Caco-2 (cell line): ENCODE measurements at regions not wholly inside any gene's neighbourhood (a gene's known extent, or its start where the extent isn't known, plus 50 kb on each side); places are given as distances from the start of the nearest gene placed in this dataset.

Experiments used
- BruUV-seq: library from RNA; stranded (reverse); fragments of 400-500 nt; replicated peaks from 2 replicates; lab custom pipeline; 2021; lab: Mats Ljungman, UMichigan
- CTCF ChIA-PET: fragments of 300-600 bp; sonication (Branson Sonifier 250); formaldehyde crosslinking; loops from one replicate; lab custom pipeline; 2022; ENCODE audit warnings: antibody characterized with exemption; lab: Charles Lee
- POLR2A ChIA-PET: fragments of 300-600 bp; sonication (Branson Sonifier 250); formaldehyde crosslinking; loops from one replicate; lab custom pipeline; 2022; ENCODE audit warnings: antibody characterized with exemption; lab: Charles Lee
- DNase-seq, 2 experiments: peaks; one replicate each; pipeline versions ENCODE4 v3.0.0 to v3.0.0-alpha.2; 2020 to 2022
- H3K27me3 ChIP-seq: replicated peaks from 2 replicates; pipeline ENCODE4 v1.6.0; 2011; ENCODE audit warnings: low read length; ENCODE audit not compliant: control insufficient read depth, insufficient read depth
- H3K36me3 ChIP-seq: 2 replicates; pipeline ENCODE4 v1.5.1; 2011; ENCODE audit warnings: low read length; ENCODE audit not compliant: control insufficient read depth, insufficient read depth
- H3K4me1 ChIP-seq: fragments of 250-450 bp; sonication (Bioruptor Pico); 2 replicates; pipeline ENCODE4 v1.5.1; 2020; ENCODE audit warnings: mild to moderate bottlenecking
- H3K4me3 ChIP-seq: 2 replicates; pipeline ENCODE4 v1.5.1; 2011; ENCODE audit warnings: low read depth, mild to moderate bottlenecking, control low read depth, low read length
- H3K9me3 ChIP-seq: fragments of 250-450 bp; sonication (Bioruptor Pico); 2 replicates; pipeline ENCODE4 v1.5.1; 2020; ENCODE audit warnings: mild to moderate bottlenecking, moderate library complexity
- H3K27ac Mint-ChIP-seq: one replicate; pipeline ENCODE4 v1.8.0; 2022; ENCODE audit warnings: mixed read lengths; ENCODE audit not compliant: unreplicated experiment
- H3K27me3 Mint-ChIP-seq: one replicate; pipeline ENCODE4 v1.8.0; 2022; ENCODE audit warnings: mixed read lengths; ENCODE audit not compliant: insufficient read depth, unreplicated experiment
- H3K36me3 Mint-ChIP-seq: one replicate; pipeline ENCODE4 v1.8.0; 2022; ENCODE audit warnings: mild to moderate bottlenecking, mixed read lengths; ENCODE audit not compliant: insufficient read depth, unreplicated experiment
- H3K4me1 Mint-ChIP-seq: one replicate; pipeline ENCODE4 v1.8.0; 2022; ENCODE audit warnings: low read depth, mixed read lengths; ENCODE audit not compliant: unreplicated experiment
- H3K4me3 Mint-ChIP-seq: one replicate; pipeline ENCODE4 v1.8.0; 2022; ENCODE audit warnings: mild to moderate bottlenecking, moderate library complexity, mixed read lengths; ENCODE audit not compliant: unreplicated experiment
- H3K9me3 Mint-ChIP-seq: one replicate; pipeline ENCODE4 v1.8.0; 2022; ENCODE audit warnings: mixed read lengths; ENCODE audit not compliant: unreplicated experiment
- intact Hi-C: fragments of 100-400 bp; cut with micrococcal nuclease; formaldehyde crosslinking; loops from one replicate; pipeline ENCODE4 v1.10.0; 2022; ENCODE audit not compliant: unreplicated experiment
- TF ChIP-seq, protein P1 (sequence below), 2 experiments: fragments of 200-600 bp in 1 of 2; IDR thresholded peaks; 1 replicate in 1 of 2; 2 replicates in 1 of 2; pipeline versions ENCODE4 v1.5.1 to v1.8.0; 2011 to 2022; ENCODE audit warnings: antibody characterized with exemption in 1 of 2, control low read depth in 1 of 2, inconsistent platforms in 1 of 2, low read depth in 1 of 2, low read length in 1 of 2, mild to moderate bottlenecking in 1 of 2, moderate library complexity in 1 of 2; ENCODE audit not compliant: insufficient read depth in 1 of 2, severe bottlenecking in 1 of 2, unreplicated experiment in 1 of 2

- TF ChIP-seq, protein P1, sequence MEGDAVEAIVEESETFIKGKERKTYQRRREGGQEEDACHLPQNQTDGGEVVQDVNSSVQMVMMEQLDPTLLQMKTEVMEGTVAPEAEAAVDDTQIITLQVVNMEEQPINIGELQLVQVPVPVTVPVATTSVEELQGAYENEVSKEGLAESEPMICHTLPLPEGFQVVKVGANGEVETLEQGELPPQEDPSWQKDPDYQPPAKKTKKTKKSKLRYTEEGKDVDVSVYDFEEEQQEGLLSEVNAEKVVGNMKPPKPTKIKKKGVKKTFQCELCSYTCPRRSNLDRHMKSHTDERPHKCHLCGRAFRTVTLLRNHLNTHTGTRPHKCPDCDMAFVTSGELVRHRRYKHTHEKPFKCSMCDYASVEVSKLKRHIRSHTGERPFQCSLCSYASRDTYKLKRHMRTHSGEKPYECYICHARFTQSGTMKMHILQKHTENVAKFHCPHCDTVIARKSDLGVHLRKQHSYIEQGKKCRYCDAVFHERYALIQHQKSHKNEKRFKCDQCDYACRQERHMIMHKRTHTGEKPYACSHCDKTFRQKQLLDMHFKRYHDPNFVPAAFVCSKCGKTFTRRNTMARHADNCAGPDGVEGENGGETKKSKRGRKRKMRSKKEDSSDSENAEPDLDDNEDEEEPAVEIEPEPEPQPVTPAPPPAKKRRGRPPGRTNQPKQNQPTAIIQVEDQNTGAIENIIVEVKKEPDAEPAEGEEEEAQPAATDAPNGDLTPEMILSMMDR (IDR thresholded peaks at IDR 0.05; ENCODE audit: insufficient read depth in 1 of 2, low read depth in 1 of 2, low read length in 1 of 2, severe bottlenecking in 1 of 2, unreplicated experiment in 1 of 2) = no peak
- BruUV-seq = no TSS peak
- Mint-ChIP-seq H3K36me3 (no peaks in the 10 kb centered on the region), H3K4me3 (no peak overlapping the region), H3K9me3 (no peaks in the 10 kb centered on the region), H3K27ac (no peak overlapping the region), H3K4me1 (no peaks in the 10 kb centered on the region), H3K27me3 (peaks cover 6% of the 10 kb centered on the region)
- POLR2A ChIA-PET = no interaction called here
- Histone ChIP-seq H3K36me3 (no peaks in the 10 kb centered on the region), H3K9me3 (no peaks in the 10 kb centered on the region), H3K27me3 (no peaks in the 10 kb centered on the region), H3K4me1 (no peaks in the 10 kb centered on the region), H3K4me3 (no peak overlapping the region)
- CTCF ChIA-PET = no interaction called here
- DNase-seq = no peak
- intact Hi-C loops = no loop called here
These were observed 55.4 kb upstream of the PRSS1 start for GRCh38 chr7:142693911-142694310.

DNA sequence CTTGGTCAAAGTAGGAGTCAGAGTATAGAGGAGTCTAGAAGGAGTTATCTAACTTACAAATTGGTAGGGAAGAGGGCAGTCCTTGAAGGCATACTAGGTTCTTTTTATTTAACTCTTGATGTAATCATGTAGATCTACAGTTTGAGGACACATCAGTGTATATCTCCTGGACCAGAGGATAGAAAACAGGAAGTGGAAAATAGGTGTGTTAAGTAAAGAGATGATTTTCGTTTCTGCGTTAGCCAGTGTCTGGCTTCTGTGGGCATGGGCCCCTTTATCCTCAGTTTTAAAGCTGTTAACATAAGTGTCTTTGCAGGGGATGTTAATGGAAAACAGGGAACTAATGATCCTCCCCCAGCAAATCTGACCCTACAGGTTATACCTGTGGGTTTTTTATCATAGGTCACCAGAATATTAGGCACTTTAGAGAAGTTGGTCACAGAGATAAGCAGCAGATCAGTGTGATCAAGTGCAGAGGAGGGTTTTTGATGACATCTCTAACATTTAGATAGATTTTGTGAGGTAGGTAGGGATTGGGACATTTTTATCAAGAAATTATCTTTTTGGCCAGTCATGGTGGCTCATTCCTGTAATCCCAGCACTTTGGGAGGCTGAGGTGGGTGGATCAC, 58.6 kb upstream of the PRSS1 start:
- Histone ChIP-seq H3K9me3 (no peaks in the 10 kb centered on the region), H3K4me3 (no peak overlapping the region), H3K4me1 (no peaks in the 10 kb centered on the region), H3K36me3 (no peaks in the 10 kb centered on the region), H3K27me3 (no peaks in the 10 kb centered on the region)
- Mint-ChIP-seq H3K36me3 (no peaks in the 10 kb centered on the region), H3K4me3 (no peak overlapping the region), H3K4me1 (no peaks in the 10 kb centered on the region), H3K27me3 (peaks cover 7% of the 10 kb centered on the region), H3K9me3 (no peaks in the 10 kb centered on the region), H3K27ac (no peak overlapping the region)
- CTCF ChIA-PET = interaction anchor here (1.6 kb wide), 1 partner anchor 92 kb away, joined by 9 read pairs; no protein-coding TSS in a partner anchor
- intact Hi-C loops = no loop called here
- POLR2A ChIA-PET = no interaction called here
- BruUV-seq = no TSS peak
- DNase-seq = no peak
- TF ChIP-seq, protein P1 (IDR thresholded peaks at IDR 0.05; ENCODE audit: insufficient read depth in 1 of 2, low read depth in 1 of 2, low read length in 1 of 2, severe bottlenecking in 1 of 2, unreplicated experiment in 1 of 2) = no peak

DNA sequence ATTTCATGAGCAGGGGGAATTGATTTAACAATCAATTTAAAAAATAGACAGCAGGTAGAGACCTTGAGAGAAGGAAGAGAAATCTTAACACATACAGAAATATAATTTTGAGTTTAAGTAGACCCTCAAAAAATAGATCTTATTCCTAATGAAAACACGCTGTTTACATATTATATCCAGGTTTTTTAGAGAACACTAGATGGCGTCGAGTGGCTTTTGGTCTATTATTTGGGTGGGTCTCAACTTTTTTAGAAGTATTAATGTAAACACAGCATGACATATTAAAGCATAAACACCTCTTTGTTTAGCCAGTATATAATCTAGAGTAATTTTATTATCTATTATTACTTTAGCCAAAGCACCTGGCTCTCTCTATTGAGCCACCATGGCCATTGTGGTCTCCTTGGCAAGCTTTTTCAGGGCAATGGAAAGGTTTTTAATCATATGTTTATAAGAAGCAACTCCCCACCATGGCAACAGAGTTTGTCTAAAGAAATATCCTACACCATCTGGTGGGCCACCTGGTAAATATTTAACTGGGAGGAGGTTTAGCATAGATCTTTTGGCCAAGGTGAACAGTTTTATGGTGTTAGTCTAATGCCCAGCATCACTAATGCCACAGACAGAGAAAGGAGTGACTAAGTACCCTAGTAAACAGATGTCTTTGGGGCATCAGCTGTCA, 59.7 kb upstream of the PRSS1 start:
- ChIA-PET POLR2A (no interaction called here), CTCF (interaction anchor here (1.6 kb wide), 1 partner anchor 93 kb away, joined by 9 read pairs; no protein-coding TSS in a partner anchor)
- Mint-ChIP-seq H3K27ac (no peak overlapping the region), H3K4me1 (no peaks in the 10 kb centered on the region), H3K4me3 (no peak overlapping the region), H3K36me3 (no peaks in the 10 kb centered on the region), H3K27me3 (peaks cover 7% of the 10 kb centered on the region), H3K9me3 (no peaks in the 10 kb centered on the region)
- no peaks in the 10 kb centered on the region for H3K27me3 ChIP-seq
- no peak for DNase-seq
- intact Hi-C loops = loop anchor here (1.0 kb wide), 1 partner anchor 94 kb away; no protein-coding TSS in a partner anchor
- no peaks in the 10 kb centered on the region for H3K9me3 ChIP-seq
- TF ChIP-seq, protein P1 (IDR thresholded peaks at IDR 0.05; ENCODE audit: insufficient read depth in 1 of 2, low read depth in 1 of 2, low read length in 1 of 2, severe bottlenecking in 1 of 2, unreplicated experiment in 1 of 2) = no peak
- no peak overlapping the region for H3K4me3 ChIP-seq
- no peaks in the 10 kb centered on the region for H3K36me3 ChIP-seq
- BruUV-seq = no TSS peak
- H3K4me1 ChIP-seq = no peaks in the 10 kb centered on the region
